ENCODE measurements at regions not wholly inside any gene's neighbourhood (a gene's known extent, or its start where the extent isn't known, plus 50 kb on each side); places are given as distances from the start of the nearest gene placed in this dataset.
A peak's percentile ranks its signal among the peaks of the same experiment; 100 is the strongest.

DNA sequence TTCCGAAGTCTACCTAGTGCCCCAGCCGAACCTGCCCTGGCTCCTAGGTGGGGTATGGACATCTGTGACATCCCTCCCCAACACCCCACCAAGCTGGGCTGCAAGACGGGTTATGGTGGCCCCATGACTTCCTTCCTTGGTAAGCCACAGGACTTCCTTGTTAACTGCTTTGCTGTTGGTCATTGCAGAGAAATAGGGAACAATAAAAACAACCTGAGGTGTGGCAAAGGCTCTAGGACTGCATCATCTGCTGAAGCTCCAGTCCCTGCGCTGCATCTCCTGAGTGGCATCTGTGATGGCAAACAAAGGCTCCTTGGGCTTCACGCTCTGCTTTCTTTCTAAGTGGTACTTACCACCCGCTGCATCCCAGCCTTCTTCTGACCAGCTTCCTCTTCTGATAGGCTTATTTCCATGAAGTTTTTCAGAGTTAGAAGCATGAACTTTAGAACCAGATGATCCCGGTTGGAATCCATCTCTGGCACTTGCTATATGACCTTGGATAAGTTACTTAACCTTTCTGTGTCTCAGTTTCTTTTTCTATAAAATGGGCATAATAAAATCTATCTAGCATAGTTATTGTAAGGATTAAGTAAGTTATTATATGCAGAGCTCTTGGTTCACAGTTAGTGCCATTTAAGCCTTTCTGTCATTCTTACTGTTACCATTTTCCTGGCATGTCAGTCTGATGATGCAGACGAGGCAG, 216.8 kb downstream of the RPS24 start:
- DNase-seq = no peak

DNA sequence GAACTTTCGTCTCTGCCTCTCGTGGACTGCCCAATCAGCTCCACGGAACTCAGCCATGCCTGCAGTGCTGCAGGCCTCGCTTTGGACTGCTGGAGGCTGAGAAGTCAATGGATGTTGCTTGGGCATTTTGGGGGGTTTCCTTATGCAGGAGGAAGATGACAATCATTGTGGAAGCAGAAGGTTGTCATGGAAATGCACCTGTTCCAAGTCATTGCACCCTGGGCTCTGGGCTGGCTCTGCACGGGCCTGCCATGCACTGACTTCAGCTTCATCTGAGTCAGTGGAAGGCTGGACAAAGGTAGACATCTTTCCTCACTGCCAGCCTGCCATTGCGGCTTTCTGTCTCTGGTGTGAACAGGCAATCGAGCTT, 217.3 kb downstream of the RPS24 start:
- DNase-seq = no peak

DNA sequence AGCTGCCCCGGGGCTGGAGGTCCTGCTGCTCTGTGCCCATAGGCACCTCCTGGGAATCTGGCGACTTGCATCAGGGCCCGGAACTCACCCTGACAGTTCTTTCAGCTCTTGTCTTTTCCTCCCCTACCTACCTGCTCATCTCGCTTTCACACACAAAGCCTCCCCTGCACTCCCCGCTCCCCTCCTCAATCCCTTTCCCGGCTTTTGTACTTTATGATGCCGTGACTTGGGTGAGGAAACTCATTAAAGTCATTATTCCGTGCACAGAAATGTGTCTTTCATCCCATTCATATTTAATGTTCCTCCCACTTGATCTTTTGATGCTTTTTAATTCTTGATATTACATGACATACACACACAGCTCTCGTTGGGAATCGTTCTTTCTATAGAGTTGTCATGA, 218.6 kb downstream of the RPS24 start:
- DNase-seq = no peak

DNA sequence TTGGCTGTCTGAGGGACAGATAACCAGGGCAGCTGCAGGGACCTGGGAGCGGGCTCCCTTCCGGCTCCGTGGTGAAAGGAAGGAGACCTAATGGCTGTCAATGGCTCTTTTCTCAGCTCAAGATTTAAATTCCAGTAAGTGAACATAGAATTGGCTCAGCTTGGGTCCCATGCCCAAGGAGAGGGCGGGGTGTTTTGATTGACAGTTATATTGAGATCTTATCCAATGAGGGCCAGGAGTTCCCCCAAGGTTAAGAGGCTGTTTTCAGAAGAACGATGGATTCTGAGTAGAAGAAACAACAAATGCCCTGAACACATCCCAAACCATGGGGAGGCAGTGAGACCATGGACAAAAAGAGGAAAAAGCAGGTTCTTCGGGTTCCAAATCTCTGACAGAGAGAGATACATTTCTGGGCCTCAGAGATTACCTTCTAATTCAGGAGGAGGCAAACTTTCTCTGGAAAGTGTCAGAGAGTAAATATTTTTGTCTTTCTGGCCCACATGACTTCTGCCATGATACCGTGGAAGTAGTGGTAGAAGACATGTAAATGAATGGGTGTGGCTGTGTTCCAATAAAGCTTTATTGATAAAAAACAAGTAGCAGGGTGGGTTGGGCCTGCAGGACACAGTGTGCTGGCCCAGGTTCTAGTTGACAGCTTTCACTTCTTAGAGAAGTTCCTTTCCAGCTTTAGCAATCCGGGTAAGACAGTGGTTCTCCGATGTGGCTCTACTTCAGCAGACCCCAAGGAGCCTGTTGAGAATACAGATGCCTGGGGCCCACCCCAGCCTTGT, 219.6 kb downstream of the RPS24 start:
- no peak for DNase-seq

DNA sequence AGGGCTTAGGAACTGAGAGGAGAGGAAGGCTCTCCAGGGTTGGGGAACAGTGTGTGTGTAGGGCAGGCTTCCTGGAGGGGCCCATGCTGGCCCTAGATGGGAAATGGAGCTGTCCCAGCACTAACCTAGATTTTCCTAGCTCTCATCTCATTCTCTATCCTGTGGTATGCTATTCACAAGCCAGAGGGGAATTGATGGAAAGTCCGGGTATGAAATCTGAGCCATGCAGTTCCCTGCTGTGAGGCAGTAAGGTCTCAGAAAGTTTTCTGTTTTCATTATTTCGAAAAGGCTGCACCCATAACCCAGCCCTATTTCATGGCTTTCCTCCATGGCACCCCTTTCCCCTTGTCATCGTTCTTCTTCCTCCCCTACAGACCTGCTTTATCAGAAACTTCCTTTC, 220.3 kb downstream of the RPS24 start:
- DNase-seq = no peak

DNA sequence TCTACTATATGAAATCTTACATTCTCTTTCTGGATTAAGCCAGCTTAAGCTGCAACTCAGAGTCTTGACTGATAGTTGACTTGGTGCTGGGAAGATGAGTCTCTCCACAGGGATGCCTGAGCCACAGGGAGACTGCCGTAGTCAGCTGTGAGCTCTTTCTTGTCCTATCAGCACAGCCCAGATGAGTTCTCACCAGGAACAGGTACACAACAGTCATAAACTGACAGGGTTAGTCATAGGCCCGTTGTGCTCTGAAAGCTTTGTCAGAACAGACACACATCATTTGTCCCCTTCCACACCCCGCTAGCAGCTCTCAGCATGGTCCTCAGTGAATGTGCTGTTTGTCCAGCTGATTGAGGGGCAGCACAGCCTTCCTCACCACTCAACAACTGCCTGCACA, 221.6 kb downstream of the RPS24 start:
- no peak for DNase-seq

DNA sequence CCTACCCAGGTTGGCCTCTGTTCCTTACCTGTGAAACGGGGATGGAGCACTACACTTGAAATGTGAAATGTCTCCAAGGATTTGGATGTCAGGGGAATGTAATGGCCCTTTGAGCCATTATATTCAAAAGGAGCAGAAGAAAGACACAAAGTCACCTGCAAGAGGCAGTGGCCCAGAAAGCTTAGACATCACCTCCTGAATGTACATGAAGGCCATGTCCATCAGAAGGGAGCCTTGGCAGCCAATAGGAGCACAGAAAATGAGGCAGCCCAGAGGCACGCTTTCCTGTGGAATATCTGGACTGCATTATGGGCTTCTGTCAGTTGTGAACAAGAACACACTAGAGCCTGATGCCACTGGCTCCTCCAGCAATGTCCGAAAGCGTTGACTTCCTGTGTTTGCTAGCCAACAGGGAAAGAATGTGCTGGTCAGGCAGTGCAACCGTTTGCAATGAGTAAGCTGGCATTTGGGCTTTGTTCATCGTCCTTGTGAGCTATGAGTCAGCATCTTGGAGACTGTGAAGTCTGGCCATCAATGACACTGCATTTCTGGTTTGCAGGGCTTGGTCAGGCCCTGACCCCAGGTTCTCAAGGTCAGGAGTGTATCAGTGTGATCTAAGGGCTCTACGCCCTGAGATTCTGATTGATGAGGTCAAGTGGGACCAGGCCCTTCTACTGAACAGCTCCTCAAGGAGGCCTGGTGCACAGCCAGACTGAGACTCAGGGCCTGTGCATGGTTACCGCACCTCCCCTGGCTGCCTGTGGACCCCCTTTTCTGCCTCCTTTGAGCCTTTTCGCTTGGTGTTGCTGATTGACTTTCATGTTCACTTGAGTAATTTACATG, 222.4 kb downstream of the RPS24 start:
- peak; percentile 91 for DNase-seq

DNA sequence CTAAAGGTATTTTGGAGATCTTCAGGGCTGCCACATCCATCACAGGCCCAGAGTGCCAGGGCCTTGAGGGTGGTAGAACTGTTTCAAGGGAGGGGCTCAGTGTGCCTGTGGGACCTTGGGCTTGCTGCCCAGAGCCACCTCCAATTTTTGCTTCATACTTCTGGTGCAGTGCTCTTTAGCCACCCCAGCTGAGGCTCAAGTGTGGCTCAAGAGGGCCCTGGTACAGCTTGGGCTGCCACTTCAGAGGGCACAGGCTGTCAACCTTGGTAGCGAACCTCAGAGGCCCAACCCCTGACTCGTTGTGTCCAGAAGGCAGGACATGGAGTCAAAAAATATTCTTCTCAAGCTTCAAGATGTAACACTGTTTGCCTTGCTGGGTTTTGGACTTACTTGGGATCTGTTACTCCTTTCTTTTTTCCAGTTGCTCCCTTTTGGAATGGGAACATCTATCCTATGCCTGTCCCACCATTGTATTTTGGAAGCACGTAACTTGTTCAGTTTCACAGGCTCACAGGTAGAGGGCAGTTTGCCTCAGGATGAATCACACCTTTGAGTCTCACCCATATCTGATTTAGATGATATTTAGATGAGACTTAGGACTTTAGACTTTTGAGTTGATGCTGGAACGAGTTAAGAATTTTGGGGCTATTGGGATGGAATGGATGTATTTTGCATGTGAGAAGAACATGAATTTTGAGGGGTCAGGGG, 224.8 kb downstream of the RPS24 start:
- DNase-seq = no peak

DNA sequence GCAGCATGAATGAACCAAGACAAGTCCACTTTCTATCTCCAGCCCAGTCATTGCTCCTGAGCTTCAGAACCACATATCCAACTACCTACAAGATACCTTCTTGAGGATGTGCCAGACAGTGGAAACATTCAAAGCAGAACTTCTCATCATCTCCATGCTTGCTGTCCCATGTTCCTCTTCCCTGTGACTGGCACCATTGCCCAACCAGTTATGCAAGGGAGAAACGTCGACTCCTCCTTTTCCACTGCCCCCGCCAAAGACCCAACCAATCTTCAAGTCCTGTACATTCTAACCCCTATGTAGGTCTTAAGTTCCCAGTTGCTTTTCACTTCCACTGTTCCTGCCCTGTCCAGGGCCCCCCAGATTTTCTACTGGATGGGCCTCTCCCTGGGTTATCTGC, 225.7 kb downstream of the RPS24 start:
- no peak for DNase-seq

DNA sequence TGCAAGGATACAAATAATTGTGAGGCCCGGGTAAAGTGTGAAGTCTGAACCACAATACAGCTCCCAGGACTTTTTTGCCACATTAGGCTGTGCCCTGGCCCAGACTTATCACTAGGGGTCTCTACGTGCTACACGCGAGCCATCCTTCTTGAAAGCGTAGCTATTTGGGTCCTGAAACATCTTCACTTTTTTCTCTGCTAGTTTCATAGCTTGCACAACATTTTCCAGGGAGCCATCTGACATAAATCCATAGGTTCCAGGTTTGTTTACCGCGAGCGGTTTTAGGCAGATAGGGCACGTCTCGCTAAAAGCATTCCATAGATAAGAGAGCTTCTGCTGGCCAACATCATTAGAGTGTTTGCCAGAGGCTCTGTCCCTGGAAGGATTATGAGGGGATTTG, 226.5 kb downstream of the RPS24 start:
- no peak for DNase-seq

DNA sequence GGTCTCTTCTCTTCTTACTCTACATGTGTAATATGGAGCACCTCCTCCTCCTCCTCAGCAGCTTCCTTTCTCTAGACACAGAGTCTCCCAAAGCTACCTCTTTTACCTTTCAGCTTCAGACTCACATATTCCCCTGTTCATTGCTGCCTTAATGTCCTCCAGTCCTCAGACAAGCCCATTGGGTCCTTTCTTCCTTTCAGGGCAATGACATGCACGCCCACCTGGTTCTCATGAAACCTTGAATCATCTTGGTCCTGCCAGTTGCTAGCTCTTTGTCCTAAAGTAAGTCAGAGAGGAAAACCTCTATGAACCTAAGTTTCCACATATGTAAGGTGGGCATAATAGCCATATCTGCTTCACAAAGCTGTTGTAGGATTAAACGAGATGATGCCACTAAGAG, 227.0 kb downstream of the RPS24 start:
- no peak for DNase-seq

DNA sequence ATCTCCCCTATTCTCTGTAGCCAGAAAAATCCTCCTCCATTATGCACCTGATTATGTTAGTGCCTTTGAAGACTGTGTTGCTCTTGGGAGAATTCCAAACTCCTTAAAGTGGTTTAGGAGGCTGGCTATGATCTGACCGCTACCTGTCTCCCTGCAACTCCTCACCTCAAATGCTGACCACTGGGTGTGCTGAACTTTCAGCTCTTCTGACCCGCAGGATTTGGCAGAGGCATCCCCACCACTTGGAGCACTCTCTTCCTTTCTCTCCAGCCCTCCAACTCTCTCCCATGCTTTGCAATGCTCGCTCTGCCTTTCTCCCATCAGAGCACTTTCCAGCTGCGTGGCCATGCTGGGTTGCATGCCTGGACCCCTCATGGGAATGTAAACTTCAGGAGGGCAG, 227.6 kb downstream of the RPS24 start:
- DNase-seq = no peak

DNA sequence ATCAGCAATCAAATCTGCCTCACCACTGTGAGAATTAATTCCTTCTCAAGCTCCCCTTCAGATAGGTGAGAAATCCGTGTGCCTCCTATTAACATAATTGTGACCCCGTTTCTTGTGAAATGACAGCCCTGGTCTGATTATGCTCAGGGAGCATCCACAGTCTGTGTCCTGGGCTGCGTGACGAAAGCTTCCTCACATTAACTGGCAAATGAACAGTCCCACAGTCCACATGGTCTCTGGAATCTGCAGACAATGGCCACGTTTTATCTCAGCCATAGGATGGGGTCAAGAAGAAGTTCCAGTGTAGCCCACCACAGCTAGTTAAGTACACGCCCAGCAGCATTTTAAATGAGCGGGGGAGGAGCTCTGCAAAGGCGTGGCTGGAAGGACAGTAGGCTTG, 229.2 kb downstream of the RPS24 start:
- no peak for DNase-seq

DNA sequence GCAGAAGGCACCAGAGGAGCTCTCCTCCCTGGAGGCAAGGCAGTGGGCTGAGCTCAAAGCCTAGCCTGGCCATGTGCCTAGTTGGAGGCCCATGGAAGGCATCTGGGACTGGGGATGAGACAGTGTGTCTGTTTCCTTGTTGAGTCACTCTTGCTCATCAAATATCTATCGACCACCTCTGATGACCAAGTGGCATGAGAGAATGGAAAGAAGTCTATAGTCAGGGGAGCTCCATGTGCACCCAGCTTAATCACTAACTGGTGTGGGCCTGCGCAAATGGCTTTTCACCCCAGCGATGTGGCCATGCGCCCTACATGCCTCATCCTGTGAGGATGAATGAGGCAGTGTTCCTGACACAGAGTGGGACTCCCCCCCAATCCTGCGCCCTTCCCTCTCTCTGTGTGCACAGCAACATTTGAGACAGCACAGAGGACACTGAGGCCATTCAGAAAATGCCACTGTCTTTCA, 229.9 kb downstream of the RPS24 start:
- DNase-seq = no peak

DNA sequence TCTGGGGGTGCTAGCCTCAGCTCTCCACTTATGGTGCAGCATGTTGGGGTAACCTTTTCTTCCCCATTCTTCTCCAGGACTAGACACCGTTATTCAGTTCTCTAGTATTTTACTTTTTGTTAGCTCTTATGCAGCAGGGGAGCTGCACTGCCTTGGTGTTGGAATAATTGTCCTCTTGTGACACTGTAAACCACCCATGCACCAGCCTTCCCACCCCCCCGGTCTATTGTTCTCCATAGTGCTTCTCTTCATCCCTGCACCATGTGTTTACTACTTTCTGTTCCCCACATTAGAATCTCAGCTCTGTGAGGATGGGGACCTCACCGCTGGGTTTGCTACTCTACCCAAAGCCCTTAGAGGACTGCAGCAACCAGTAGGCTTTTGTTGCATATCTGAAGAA, 230.7 kb downstream of the RPS24 start:
- no peak for DNase-seq

DNA sequence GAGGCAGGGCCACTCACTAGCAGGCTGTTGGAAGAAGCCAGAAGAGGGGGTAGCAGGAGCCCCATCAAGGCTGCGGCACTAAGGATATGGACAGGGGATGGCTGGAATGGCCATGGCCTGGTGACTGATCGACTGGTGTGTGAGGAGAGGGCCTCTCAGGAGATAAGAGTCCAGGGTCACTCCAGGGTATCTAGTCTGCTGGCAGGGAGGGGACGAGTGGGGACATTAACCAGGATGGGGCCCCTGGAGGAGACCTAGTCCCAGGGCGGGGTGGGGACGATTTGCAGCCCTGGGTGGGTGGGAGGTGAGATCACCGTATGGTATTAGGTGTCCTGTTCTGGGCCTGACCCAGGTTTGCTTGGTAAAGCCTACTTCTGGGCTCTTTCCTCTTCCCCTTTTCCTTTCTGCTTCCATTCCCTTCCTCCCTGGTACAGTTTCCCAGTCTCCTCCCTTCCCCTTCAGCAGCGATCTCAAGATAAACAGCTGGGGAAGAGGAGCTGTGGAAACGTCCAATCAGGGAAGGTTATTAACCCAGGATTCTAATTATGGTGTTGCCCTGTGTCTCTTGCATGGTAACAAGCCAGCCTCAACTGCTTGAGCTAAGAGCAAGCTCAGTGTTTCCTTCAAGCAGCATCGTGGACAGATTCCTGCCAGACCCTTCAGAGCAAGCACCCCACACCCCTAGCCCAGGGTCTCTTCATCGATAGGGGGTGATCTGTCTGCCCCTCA, 233.2 kb downstream of the RPS24 start:
- no peak for DNase-seq

DNA sequence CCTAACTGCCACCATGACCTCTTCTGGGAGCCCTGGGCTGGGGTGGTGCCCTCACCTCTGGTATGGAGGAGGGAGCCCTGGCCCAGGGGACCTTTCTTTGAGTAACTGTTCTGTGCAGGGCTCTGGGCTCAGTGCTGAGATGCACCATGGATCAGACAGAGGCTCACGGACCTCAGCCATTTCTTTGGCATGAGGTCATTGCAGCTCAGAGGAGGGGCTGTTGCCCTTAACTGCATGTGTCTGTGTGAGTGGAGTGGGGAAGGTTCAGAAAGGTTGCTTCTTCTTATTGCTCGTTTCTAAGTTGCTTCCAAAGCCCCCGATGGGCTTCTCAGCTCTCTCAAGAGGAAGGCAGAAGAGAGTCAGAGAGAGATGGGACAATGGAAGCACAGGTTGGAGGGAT, 233.9 kb downstream of the RPS24 start:
- no peak for DNase-seq

DNA sequence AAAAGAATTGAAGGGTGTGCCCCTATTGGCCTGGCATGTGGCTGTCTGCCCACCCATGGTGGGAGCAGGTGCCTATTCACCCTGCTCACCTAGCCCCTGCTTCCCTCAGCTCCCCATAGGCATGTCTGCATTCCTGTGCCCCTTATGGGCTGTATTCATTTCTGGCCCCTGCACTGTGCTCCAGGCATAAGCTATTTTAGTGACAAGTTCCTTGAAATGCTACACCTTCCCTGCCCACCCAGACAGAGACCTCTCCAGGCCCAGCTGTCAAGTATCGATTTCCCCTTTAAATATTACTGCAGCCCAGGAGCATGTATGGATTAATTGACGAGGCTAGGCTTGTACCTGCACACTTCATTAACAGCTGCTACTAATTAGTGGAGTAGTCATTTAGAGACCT, 235.4 kb downstream of the RPS24 start:
- DNase-seq = no peak

DNA sequence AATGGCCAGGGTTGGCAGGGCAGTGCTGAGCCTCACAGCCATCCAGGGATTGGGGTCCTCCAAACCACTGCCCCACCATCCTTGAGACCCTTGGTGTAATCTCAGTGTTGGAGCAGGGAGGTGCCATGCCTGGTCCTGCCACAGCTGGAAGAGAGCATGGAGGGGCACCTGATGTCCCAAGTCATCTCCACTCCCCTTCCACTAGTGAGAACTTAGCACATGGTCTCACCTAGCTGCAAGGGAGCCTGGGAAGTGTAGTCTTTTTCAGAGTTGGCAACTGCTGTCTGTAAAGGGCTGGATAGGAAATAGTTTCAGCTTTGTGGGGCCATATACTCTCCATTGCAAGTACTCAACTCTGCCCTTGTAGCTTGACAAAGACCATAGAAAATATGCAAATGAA, 238.7 kb downstream of the RPS24 start:
- DNase-seq = no peak

DNA sequence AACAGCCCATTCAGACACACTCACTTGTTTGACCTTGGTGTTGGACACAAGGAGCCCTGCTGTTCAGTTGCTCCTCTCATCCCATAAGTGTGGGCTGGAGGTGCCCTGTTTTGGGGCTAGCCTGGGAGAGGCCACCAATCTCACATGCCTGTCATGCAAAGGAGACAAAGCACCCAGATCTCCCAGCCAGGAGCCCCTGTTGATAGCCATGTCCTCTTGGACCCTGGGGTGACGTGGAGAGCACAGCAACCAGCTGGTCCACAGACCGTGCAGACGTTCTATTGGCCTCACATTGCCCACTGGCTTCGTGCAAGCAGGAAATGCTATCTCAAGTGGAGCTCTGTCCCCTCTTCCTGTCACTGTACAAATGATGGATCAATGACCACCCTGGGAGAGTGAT, 240.8 kb downstream of the RPS24 start:
- DNase-seq = no peak

DNA sequence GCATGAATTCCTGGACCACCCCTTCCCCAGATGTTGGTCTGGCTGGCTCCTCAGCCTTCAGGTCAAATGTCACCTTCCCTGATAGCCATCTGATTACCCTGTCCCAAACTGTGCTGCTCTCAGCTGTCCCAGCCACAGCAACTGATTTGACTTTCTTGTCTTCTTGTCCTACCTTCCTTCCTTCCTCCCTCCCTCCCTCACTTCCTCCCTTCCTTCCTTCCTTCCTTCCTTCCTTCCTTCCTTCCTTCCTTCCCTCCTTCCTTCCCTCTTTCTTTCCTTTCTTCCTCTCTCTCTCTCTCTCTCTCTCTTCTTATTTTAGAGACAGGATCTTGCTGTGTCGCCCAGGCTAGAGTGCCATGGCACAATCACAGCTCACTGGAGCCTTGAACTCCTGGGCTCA, 242.5 kb downstream of the RPS24 start:
- DNase-seq = no peak

DNA sequence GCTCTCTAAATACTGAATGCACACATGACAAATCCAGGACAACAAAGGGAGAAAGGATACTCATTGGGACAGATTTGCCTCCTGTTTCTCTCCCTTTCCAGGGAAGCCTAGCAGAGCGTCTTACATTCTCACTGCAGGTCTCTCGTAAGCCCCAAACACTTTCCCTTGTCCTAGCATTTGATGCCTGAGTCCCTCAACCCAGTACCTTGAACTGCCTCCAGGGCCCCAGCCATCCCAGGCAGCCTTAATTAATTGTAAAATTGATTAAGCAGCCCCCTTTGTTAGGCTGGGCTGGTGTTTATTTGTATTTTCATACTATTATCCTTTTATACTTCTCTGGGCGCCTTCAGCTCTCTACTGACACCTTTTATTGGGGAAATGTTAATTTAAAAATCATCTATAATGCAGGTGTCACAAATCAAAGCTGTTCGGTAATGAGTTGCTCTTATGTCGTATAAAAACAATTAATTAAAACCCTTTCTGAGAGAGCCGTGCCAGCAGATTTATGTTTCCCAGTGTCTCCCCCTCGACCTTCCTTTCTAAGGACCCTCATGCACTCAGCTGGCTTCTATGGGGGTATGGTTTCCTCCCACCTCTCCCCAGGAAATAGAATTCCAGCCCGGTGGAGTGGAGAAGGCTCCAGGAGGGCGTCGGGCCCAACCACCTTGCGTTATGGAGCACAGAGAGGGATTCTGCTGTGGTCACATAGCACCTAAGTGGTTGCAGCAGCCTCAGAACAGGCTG, 243.8 kb downstream of the RPS24 start:
- no peak for DNase-seq

Measured in amniotic stem cell (primary cell).